Mammary epithelial cell (primary cell): ENCODE measurements at regions not wholly inside any gene's neighbourhood (a gene's known extent, or its start where the extent isn't known, plus 50 kb on each side); places are given as distances from the start of the nearest gene placed in this dataset.

Source experiments
- CTCF ChIP-seq, 2 donors: IDR thresholded peaks in 1 of 2; conservative IDR thresholded peaks in 1 of 2; 2 replicates each; pipeline ENCODE4 v1.5.1; 2011 to 2012; ENCODE audit warnings: inconsistent platforms in 2 of 2, low read length in 2 of 2, mild to moderate bottlenecking in 2 of 2, control low read depth in 1 of 2, low read depth in 1 of 2; ENCODE audit not compliant: insufficient read depth in 1 of 2; ENCODE audit errors: extremely low read depth in 1 of 2
- EZH2 ChIP-seq: IDR thresholded peaks from 2 replicates; pipeline ENCODE4 v1.6.1; 2012; ENCODE audit warnings: low read length, inconsistent platforms, borderline replicate concordance

- TF ChIP-seq CTCF (conservative IDR thresholded peaks at IDR 0.05 in 1 of 2, IDR thresholded peaks at IDR 0.05 in 1 of 2; ENCODE audit: extremely low read depth in 1 of 2, insufficient read depth in 1 of 2, low read depth in 1 of 2, low read length in 2 of 2), result no peak
- no peak for TF ChIP-seq EZH2
Measured at GRCh38 chr21:25191141-25191540, 416.1 kb downstream of the MRPL39 start.
